ENCODE measurements at regions not wholly inside any gene's neighbourhood (a gene's known extent, or its start where the extent isn't known, plus 50 kb on each side); places are given as distances from the start of the nearest gene placed in this dataset.

DNA sequence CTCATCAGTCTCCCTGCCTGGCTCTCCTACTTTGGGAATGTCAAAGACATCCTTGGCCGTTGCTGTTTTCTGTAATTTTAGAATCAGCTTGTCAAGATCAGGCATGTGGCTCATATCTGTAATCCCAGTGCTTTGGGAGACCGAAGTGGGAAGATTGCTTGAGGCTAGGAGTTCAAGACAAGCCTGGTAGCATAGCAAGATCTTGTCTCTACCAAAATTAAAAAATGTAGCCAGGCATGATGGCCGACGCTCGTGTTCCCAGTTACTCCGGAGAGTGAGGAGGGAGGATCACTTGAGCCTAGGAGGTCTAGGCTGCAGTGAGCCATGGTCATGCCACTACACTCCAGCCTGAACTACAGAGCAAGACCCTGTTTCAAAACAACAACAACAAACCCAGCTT is 144.0 kb upstream of the ATP10A start:
- TF ChIP-seq, protein P1, sequence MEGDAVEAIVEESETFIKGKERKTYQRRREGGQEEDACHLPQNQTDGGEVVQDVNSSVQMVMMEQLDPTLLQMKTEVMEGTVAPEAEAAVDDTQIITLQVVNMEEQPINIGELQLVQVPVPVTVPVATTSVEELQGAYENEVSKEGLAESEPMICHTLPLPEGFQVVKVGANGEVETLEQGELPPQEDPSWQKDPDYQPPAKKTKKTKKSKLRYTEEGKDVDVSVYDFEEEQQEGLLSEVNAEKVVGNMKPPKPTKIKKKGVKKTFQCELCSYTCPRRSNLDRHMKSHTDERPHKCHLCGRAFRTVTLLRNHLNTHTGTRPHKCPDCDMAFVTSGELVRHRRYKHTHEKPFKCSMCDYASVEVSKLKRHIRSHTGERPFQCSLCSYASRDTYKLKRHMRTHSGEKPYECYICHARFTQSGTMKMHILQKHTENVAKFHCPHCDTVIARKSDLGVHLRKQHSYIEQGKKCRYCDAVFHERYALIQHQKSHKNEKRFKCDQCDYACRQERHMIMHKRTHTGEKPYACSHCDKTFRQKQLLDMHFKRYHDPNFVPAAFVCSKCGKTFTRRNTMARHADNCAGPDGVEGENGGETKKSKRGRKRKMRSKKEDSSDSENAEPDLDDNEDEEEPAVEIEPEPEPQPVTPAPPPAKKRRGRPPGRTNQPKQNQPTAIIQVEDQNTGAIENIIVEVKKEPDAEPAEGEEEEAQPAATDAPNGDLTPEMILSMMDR (IDR thresholded peaks at IDR 0.05) = no peak
- no peak for TF ChIP-seq POLR2AphosphoS5 (IDR thresholded peaks at IDR 0.05)

Measured in prostate gland (tissue), 2 donors.